Breast epithelium (tissue), 3 donors: ENCODE measurements at regions not wholly inside any gene's neighbourhood (a gene's known extent, or its start where the extent isn't known, plus 50 kb on each side); places are given as distances from the start of the nearest gene placed in this dataset.

Experiments used
- CTCF ChIP-seq, 3 donors: fragments of 450-650 bp; IDR thresholded peaks; one replicate each; pipeline ENCODE4 v1.5.1; 2016 to 2017; ENCODE audit warnings: antibody characterized with exemption in 3 of 3, mild to moderate bottlenecking in 3 of 3, moderate library complexity in 3 of 3
- POLR2A ChIP-seq: fragments of 450-650 bp; IDR thresholded peaks from one replicate; pipeline ENCODE4 v1.6.1; 2016; ENCODE audit warnings: antibody characterized with exemption, mild to moderate bottlenecking, moderate library complexity
- POLR2AphosphoS5 ChIP-seq, 3 donors: sonication (generic); formaldehyde crosslinking; IDR thresholded peaks; one replicate each; pipeline ENCODE4 v1.6.1; 2017; ENCODE audit warnings: antibody characterized with exemption in 3 of 3

- TF ChIP-seq POLR2A: no peak
- TF ChIP-seq POLR2AphosphoS5 (IDR thresholded peaks at IDR 0.05): no peak
- TF ChIP-seq CTCF (IDR thresholded peaks at IDR 0.05): no peak
Measured at GRCh38 chr7:46264646-46265045, 343.6 kb upstream of the IGFBP3 start.
